ENCODE measurements at regions not wholly inside any gene's neighbourhood (a gene's known extent, or its start where the extent isn't known, plus 50 kb on each side); places are given as distances from the start of the nearest gene placed in this dataset.

GRCh38 chrX:124493984-124494383 lies 147.6 kb downstream of the SH2D1A start:
- ChIA-PET CTCF (no interaction called here), POLR2A (ENCODE audit: low non-redundant PET) (no interaction called here)
- no peak overlapping the region for H3K27ac ChIP-seq
- no peak for DNase-seq (ENCODE audit: low spot score)
- TF ChIP-seq CTCF (conservative IDR thresholded peaks at IDR 0.05; ENCODE audit: low read depth), result no peak

GRCh38 chrX:124497386-124497785 lies 151.0 kb downstream of the SH2D1A start:
- no peak overlapping the region for H3K27ac ChIP-seq
- ChIA-PET POLR2A (ENCODE audit: low non-redundant PET) (no interaction called here), CTCF (interaction anchor here (0.5 kb wide), 1 partner anchor 18 kb away, joined by 3 read pairs; no protein-coding TSS in a partner anchor)
- TF ChIP-seq CTCF (conservative IDR thresholded peaks at IDR 0.05; ENCODE audit: low read depth), result no peak
- peak; percentile 10 for DNase-seq (ENCODE audit: low spot score)

GRCh38 chrX:124501586-124501985 lies 155.2 kb downstream of the SH2D1A start:
- DNase-seq (ENCODE audit: low spot score), result no peak
- no peak overlapping the region for H3K27ac ChIP-seq
- CTCF ChIA-PET, result no interaction called here
- POLR2A ChIA-PET (ENCODE audit: low non-redundant PET), result no interaction called here
- TF ChIP-seq CTCF (conservative IDR thresholded peaks at IDR 0.05; ENCODE audit: low read depth), result no peak

- DNase-seq (ENCODE audit: low spot score), result no peak
- ChIA-PET CTCF (no interaction called here), POLR2A (ENCODE audit: low non-redundant PET) (no interaction called here)
- H3K27ac ChIP-seq, result no peak overlapping the region
- TF ChIP-seq CTCF (conservative IDR thresholded peaks at IDR 0.05; ENCODE audit: low read depth), result no peak
Observed at GRCh38 chrX:124502166-124502565, 155.8 kb downstream of the SH2D1A start.

- no peak for DNase-seq (ENCODE audit: low spot score)
- no peak overlapping the region for H3K27ac ChIP-seq
- ChIA-PET CTCF (no interaction called here), POLR2A (ENCODE audit: low non-redundant PET) (no interaction called here)
- no peak for TF ChIP-seq CTCF (conservative IDR thresholded peaks at IDR 0.05; ENCODE audit: low read depth)
Observed at GRCh38 chrX:124502599-124502998, 156.2 kb downstream of the SH2D1A start.

GRCh38 chrX:124504111-124504983 lies 158.0 kb downstream of the SH2D1A start:
- POLR2A ChIA-PET (ENCODE audit: low non-redundant PET), result no interaction called here
- H3K27ac ChIP-seq, result no peak overlapping the region
- no peak for DNase-seq (ENCODE audit: low spot score)
- CTCF ChIA-PET, result interaction anchor here (0.7 kb wide), 1 partner anchor 271 kb away, joined by 3 read pairs; no protein-coding TSS in a partner anchor
- no peak for TF ChIP-seq CTCF (conservative IDR thresholded peaks at IDR 0.05; ENCODE audit: low read depth)
